ENCODE measurements at regions not wholly inside any gene's neighbourhood (a gene's known extent, or its start where the extent isn't known, plus 50 kb on each side); places are given as distances from the start of the nearest gene placed in this dataset.

DNA sequence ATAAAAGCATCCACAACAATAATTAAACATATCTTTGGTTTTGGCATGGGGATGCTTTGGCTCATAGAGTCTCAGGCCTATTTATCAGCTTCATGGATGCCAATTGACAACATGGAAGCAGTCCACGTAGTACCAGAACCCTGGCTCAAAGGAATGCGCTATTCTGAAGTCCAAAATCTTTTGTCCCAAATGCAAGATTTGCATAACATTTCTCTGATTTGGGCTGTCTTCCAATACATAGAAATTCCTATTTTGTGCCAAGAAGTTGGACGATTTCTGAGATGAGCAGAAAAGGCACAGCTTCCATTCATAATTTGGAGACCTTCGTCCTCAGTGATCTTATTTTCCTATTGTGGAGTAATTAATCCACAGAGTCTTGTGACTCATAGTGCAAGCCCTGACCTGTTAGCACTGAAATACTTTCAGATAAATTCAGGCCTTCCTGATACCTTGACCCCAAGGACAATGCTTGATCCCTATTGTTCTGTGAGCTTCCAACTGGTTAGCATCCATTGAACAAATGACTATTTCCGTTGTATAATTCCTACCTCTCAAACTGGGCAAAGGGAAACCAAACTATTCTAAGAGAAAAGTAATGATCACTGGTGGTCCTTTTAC lies 78.4 kb upstream of the CDH11 start (continued):
- no peak for TF ChIP-seq ARHGAP35 (CRISPR knock-in tag; IDR thresholded peaks at IDR 0.05; ENCODE audit: borderline replicate concordance)

DNA sequence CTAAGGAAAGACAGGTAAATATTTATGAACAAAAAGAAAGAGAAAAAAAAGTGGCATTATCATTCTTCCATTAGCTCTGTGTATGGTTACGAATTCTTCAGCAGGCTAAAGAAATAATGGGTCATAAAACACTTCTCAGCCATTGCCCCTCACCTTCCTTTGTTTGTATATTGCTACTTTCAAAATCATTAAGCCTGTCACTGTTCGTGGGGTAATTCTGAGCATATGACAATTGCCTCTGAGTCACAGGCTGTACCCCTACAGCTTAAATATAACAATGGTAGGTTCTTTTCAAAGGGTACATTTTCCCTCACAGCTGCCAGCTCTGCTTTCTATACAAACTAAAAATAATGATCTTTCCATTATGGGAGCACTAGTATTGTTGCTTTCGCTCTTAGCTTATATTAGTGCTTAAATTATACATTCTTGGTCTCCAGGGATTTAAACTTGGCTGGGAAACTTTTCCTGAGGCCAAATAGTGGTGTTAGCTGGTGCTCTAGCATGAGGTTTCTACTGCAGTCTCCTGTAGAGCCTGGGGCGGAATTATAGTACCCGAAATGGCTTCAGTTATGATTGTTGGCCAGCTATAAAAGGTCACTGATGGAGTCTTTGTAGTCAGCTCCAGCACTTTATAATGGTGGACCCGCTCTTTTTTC lies 74.7 kb upstream of the CDH11 start:
- H3K27me3 ChIP-seq (ENCODE audit: control insufficient read depth in 1 of 2, insufficient read depth in 2 of 2, low read length in 2 of 2) = no peaks in the 10 kb centered on the region
- H3K9me3 ChIP-seq (ENCODE audit: low read length) = peaks cover 21% of the 10 kb centered on the region
- no TSS peak for BruUV-seq (replicated peaks)
- ChIA-PET CTCF (ENCODE audit: low intra/inter-chr PET ratio, low total read pairs) (no interaction called here), POLR2A (no interaction called here)
- no peak overlapping the region for H3K9ac ChIP-seq (ENCODE audit: insufficient read depth, low read depth, low read length)
- no peaks in the 10 kb centered on the region for H3K36me3 ChIP-seq (replicated peaks in 1 of 2; ENCODE audit: control insufficient read depth in 1 of 2, insufficient read depth in 2 of 2, low read length in 2 of 2)
- WGBS (ENCODE audit: low lambda C conversion rate) = 10% methylated on average over 6 of the region's 6 CpGs
- no peak overlapping the region for H2AFZ ChIP-seq (ENCODE audit: low read length)
- FAIRE-seq (no peak), ATAC-seq (no peak), DNase-seq (ENCODE audit: low spot score) (no peak)
- no peaks in the 10 kb centered on the region for H4K20me1 ChIP-seq (ENCODE audit: insufficient read depth, low read length)
- no peak overlapping the region for H3K4me2 ChIP-seq (ENCODE audit: low read depth, low read length)
- no peak overlapping the region for H3K27ac ChIP-seq (ENCODE audit: extremely low read length, insufficient read depth, low read length)
- no peaks in the 10 kb centered on the region for H3K4me1 ChIP-seq (ENCODE audit: insufficient read depth, low read length)
- TF ChIP-seq EEA1 (CRISPR knock-in tag; IDR thresholded peaks at IDR 0.05; ENCODE audit: borderline replicate concordance) = no peak
- no peak for TF ChIP-seq KLF9 (CRISPR knock-in tag; IDR thresholded peaks at IDR 0.05; ENCODE audit: low read depth)
- TF ChIP-seq RAD21 (CRISPR knock-in tag; IDR thresholded peaks at IDR 0.05) = no peak
- no peak for TF ChIP-seq KDM1A (CRISPR knock-in tag; IDR thresholded peaks at IDR 0.05)
- no peak for TF ChIP-seq ZBTB38 (CRISPR knock-in tag; IDR thresholded peaks at IDR 0.05)
- H3K4me3 ChIP-seq (replicated peaks in 1 of 3; ENCODE audit: insufficient read depth in 1 of 3, low read depth in 2 of 3, low read length in 3 of 3) = no peak overlapping the region
- intact Hi-C loops (cut with micrococcal nuclease; ENCODE audit: unreplicated experiment) = no loop called here
- H3K79me2 ChIP-seq (ENCODE audit: insufficient read depth, low read length) = no peaks in the 10 kb centered on the region
- in situ Hi-C loops (cut with HindIII; ENCODE audit: extremely low pct_ligation_motif_present, low pct_unique_long_range_greater_than_20kb) = no loop called here

DNA sequence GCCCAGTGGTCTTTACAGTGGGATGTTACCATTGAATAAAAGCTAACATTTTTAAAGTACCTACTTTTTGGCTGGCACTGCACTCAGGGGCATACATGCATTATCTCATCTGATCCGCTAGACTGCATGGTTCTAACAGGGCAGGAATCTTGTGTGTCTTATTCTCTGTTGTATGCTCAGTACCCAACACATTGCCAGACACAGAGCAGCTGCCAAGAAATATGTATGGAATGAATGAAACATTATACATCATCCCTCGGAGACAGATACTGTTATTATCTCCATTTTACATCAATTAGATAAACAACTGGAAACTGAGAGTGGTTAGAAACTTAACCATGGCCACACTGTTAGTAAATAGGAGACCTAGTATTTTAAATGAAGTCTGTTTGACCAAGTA lies 74.1 kb upstream of the CDH11 start:
- 0% methylated on average over 2 of the region's 2 CpGs for WGBS (ENCODE audit: low lambda C conversion rate)
- no peaks in the 10 kb centered on the region for H3K4me1 ChIP-seq (ENCODE audit: insufficient read depth, low read length)
- in situ Hi-C loops (cut with HindIII; ENCODE audit: extremely low pct_ligation_motif_present, low pct_unique_long_range_greater_than_20kb) (no loop called here), intact Hi-C loops (cut with micrococcal nuclease; ENCODE audit: unreplicated experiment) (no loop called here)
- H2AFZ ChIP-seq (ENCODE audit: low read length) = no peak overlapping the region
- H3K36me3 ChIP-seq (replicated peaks in 1 of 2; ENCODE audit: control insufficient read depth in 1 of 2, insufficient read depth in 2 of 2, low read length in 2 of 2) = no peaks in the 10 kb centered on the region
- H3K9me3 ChIP-seq (ENCODE audit: low read length) = peaks cover 21% of the 10 kb centered on the region
- no peak overlapping the region for H3K9ac ChIP-seq (ENCODE audit: insufficient read depth, low read depth, low read length)
- BruUV-seq (replicated peaks) = no TSS peak
- no peak overlapping the region for H3K4me2 ChIP-seq (ENCODE audit: low read depth, low read length)
- no peaks in the 10 kb centered on the region for H4K20me1 ChIP-seq (ENCODE audit: insufficient read depth, low read length)
- no peak overlapping the region for H3K4me3 ChIP-seq (replicated peaks in 1 of 3; ENCODE audit: insufficient read depth in 1 of 3, low read depth in 2 of 3, low read length in 3 of 3)
- H3K79me2 ChIP-seq (ENCODE audit: insufficient read depth, low read length) = no peaks in the 10 kb centered on the region
- DNase-seq (ENCODE audit: low spot score) (no peak), FAIRE-seq (no peak), ATAC-seq (no peak)
- H3K27ac ChIP-seq (ENCODE audit: extremely low read length, insufficient read depth, low read length) = no peak overlapping the region
- no peaks in the 10 kb centered on the region for H3K27me3 ChIP-seq (ENCODE audit: control insufficient read depth in 1 of 2, insufficient read depth in 2 of 2, low read length in 2 of 2)
- ChIA-PET POLR2A (no interaction called here), CTCF (ENCODE audit: low intra/inter-chr PET ratio, low total read pairs) (no interaction called here)
- TF ChIP-seq, protein P1, sequence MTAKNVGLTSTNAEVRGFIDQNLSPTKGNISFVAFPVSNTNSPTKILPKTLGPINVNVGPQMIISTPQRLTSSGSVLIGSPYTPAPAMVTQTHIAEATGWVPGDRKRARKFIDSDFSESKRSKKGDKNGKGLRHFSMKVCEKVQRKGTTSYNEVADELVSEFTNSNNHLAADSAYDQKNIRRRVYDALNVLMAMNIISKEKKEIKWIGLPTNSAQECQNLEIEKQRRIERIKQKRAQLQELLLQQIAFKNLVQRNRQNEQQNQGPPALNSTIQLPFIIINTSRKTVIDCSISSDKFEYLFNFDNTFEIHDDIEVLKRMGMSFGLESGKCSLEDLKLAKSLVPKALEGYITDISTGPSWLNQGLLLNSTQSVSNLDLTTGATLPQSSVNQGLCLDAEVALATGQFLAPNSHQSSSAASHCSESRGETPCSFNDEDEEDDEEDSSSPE (CRISPR knock-in tag; IDR thresholded peaks at IDR 0.05) = no peak
- TF ChIP-seq, protein P2, sequence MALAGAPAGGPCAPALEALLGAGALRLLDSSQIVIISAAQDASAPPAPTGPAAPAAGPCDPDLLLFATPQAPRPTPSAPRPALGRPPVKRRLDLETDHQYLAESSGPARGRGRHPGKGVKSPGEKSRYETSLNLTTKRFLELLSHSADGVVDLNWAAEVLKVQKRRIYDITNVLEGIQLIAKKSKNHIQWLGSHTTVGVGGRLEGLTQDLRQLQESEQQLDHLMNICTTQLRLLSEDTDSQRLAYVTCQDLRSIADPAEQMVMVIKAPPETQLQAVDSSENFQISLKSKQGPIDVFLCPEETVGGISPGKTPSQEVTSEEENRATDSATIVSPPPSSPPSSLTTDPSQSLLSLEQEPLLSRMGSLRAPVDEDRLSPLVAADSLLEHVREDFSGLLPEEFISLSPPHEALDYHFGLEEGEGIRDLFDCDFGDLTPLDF (CRISPR knock-in tag; IDR thresholded peaks at IDR 0.05) = no peak
- no peak for TF ChIP-seq CEBPG (CRISPR knock-in tag; IDR thresholded peaks at IDR 0.05)
- TF ChIP-seq ZIK1 (CRISPR knock-in tag; IDR thresholded peaks at IDR 0.05; ENCODE audit: borderline replicate concordance, low read depth) = no peak
- TF ChIP-seq RFX1 (IDR thresholded peaks at IDR 0.05) = no peak
- TF ChIP-seq, protein P3, sequence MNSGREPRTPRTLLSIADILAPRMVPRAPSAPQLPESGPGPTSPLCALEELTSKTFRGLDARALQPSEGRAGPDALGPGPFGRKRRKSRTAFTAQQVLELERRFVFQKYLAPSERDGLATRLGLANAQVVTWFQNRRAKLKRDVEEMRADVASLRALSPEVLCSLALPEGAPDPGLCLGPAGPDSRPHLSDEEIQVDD (CRISPR knock-in tag; IDR thresholded peaks at IDR 0.05; ENCODE audit: borderline replicate concordance) = no peak
- no peak for TF ChIP-seq SETDB1 (CRISPR knock-in tag; IDR thresholded peaks at IDR 0.05; ENCODE audit: borderline replicate concordance)
- TF ChIP-seq RAD21 (CRISPR knock-in tag; IDR thresholded peaks at IDR 0.05) = no peak
- no peak for TF ChIP-seq RAD51 (IDR thresholded peaks at IDR 0.05; ENCODE audit: borderline replicate concordance)
